ENCODE measurements at regions not wholly inside any gene's neighbourhood (a gene's known extent, or its start where the extent isn't known, plus 50 kb on each side); places are given as distances from the start of the nearest gene placed in this dataset.

DNA sequence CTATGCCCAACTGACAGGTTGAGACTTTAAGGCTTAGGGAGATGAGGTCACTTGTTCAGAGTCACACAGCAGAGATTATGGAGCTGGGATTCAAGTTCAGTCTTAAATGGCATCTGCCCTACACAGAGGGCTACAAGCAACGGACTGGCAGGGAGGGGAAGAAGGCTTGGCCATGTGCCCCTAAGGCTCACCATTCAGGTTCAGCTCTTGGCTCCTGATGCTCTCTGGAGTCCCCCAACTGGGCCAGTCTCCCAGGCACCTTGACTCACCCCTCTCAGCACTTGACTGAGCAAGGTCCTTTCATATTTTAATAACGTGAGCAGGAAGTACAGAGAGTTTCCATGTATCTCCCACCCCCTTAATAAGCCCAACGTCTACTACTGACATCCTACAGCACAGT, 71.4 kb upstream of the MAFB start:
- intact Hi-C loops (cut with micrococcal nuclease) = no loop called here

More for the DNA sequence above, 71.4 kb upstream of the MAFB start:
- FAIRE-seq (no peak), DNase-seq (ENCODE audit: low read depth, low spot score) (no peak)
- H3K9me3 ChIP-seq (replicated peaks; ENCODE audit: control insufficient read depth, insufficient read depth, low read length) = no peaks in the 10 kb centered on the region
- H4K20me1 ChIP-seq (replicated peaks; ENCODE audit: control insufficient read depth, extremely low read depth, insufficient read depth, low read length) = no peaks in the 10 kb centered on the region
- BruUV-seq (replicated peaks) = no TSS peak
- no peak overlapping the region for H3K4me2 ChIP-seq (ENCODE audit: insufficient read depth, low read length)
- no peak overlapping the region for H3K27ac ChIP-seq (ENCODE audit: insufficient read depth, low read depth, low read length)
- dilution Hi-C loops (cut with MboI; ENCODE audit: extremely low pct_ligation_motif_present, low sequenced_read_pairs) = no loop called here
- no peak overlapping the region for H3K9ac ChIP-seq (replicated peaks; ENCODE audit: extremely low read depth, insufficient read depth, low read length)
- ChIA-PET POLR2A (no interaction called here), CTCF (interaction anchor here (1.2 to 5.5 kb wide), 2 partner anchors 11 to 20 kb away, joined by 3 to 25 read pairs; no protein-coding TSS in a partner anchor)
- H3K9me1 ChIP-seq (replicated peaks; ENCODE audit: control insufficient read depth, extremely low read depth, insufficient read depth, low read length) = no peaks in the 10 kb centered on the region
- no peaks in the 10 kb centered on the region for H3K79me2 ChIP-seq (ENCODE audit: control insufficient read depth, insufficient read depth, low read length)
- H3K4me1 ChIP-seq (ENCODE audit: control insufficient read depth, extremely low read depth, insufficient read depth, low read length) = peaks cover 14% of the 10 kb centered on the region
- peaks cover 4% of the 10 kb centered on the region in 2 experiments for H3K27me3 ChIP-seq (ENCODE audit: control insufficient read depth in 2 of 2, insufficient read depth in 2 of 2, low read length in 2 of 2)
- H3K4me3 ChIP-seq (replicated peaks in 1 of 3; ENCODE audit: insufficient read depth in 1 of 3, low read depth in 1 of 3, low read length in 3 of 3) = no peak overlapping the region
- TF ChIP-seq, protein P1, sequence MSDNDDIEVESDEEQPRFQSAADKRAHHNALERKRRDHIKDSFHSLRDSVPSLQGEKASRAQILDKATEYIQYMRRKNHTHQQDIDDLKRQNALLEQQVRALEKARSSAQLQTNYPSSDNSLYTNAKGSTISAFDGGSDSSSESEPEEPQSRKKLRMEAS (IDR thresholded peaks at IDR 0.05; ENCODE audit: insufficient read depth, insufficient read length) = no peak
- TF ChIP-seq POLR2AphosphoS5 (IDR thresholded peaks at IDR 0.05; ENCODE audit: insufficient read depth, low read depth, low read length) (no peak), EZH2 (IDR thresholded peaks at IDR 0.05; ENCODE audit: borderline replicate concordance, low read depth, low read length, severe bottlenecking) (no peak), MYC (IDR thresholded peaks at IDR 0.05; ENCODE audit: low read depth, low read length) (no peak), GATA2 (IDR thresholded peaks at IDR 0.05; ENCODE audit: insufficient read depth, insufficient read length, low read depth, low read length) (no peak), POLR2A (IDR thresholded peaks at IDR 0.05; ENCODE audit: low read depth, low read length) (no peak), JUN (IDR thresholded peaks at IDR 0.05; ENCODE audit: borderline replicate concordance, insufficient read depth, insufficient read length, low read depth) (no peak), FOS (IDR thresholded peaks at IDR 0.05; ENCODE audit: borderline replicate concordance, insufficient read depth, low read length) (no peak)
- TF ChIP-seq, protein P2, sequence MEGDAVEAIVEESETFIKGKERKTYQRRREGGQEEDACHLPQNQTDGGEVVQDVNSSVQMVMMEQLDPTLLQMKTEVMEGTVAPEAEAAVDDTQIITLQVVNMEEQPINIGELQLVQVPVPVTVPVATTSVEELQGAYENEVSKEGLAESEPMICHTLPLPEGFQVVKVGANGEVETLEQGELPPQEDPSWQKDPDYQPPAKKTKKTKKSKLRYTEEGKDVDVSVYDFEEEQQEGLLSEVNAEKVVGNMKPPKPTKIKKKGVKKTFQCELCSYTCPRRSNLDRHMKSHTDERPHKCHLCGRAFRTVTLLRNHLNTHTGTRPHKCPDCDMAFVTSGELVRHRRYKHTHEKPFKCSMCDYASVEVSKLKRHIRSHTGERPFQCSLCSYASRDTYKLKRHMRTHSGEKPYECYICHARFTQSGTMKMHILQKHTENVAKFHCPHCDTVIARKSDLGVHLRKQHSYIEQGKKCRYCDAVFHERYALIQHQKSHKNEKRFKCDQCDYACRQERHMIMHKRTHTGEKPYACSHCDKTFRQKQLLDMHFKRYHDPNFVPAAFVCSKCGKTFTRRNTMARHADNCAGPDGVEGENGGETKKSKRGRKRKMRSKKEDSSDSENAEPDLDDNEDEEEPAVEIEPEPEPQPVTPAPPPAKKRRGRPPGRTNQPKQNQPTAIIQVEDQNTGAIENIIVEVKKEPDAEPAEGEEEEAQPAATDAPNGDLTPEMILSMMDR (IDR thresholded peaks at IDR 0.05; ENCODE audit: extremely low read depth in 1 of 2, insufficient read depth in 1 of 2, low read depth in 1 of 2, low read length in 2 of 2) = no peak
- no peaks in the 10 kb centered on the region for H3K36me3 ChIP-seq (ENCODE audit: control insufficient read depth in 2 of 2, extremely low read depth in 1 of 2, insufficient read depth in 2 of 2, low read length in 2 of 2)
- no peak overlapping the region for H2AFZ ChIP-seq (ENCODE audit: low read depth, low read length)
